ENCODE measurements at regions not wholly inside any gene's neighbourhood (a gene's known extent, or its start where the extent isn't known, plus 50 kb on each side); places are given as distances from the start of the nearest gene placed in this dataset.

GRCh38 chr5:99817796-99818195 is 717.4 kb upstream of the FAM174A start:
- Histone ChIP-seq H3K4me3 (ENCODE audit: low read depth, low read length) (no peak overlapping the region), H3K27ac (ENCODE audit: low read depth, low read length) (no peak overlapping the region), H3K9ac (ENCODE audit: low read depth, low read length) (no peak overlapping the region), H3K27me3 (ENCODE audit: control insufficient read depth, insufficient read depth, low read length) (no peaks in the 10 kb centered on the region), H3K36me3 (ENCODE audit: control insufficient read depth, insufficient read depth, low read length) (no peaks in the 10 kb centered on the region), H3K9me3 (ENCODE audit: control insufficient read depth, insufficient read depth, low read length) (no peaks in the 10 kb centered on the region), H3K4me1 (ENCODE audit: control insufficient read depth, insufficient read depth, low read length) (no peaks in the 10 kb centered on the region)

- Histone ChIP-seq H3K9ac (ENCODE audit: low read depth, low read length) (no peak overlapping the region), H3K27ac (ENCODE audit: low read depth, low read length) (no peak overlapping the region), H3K4me3 (ENCODE audit: low read depth, low read length) (no peak overlapping the region), H3K4me1 (ENCODE audit: control insufficient read depth, insufficient read depth, low read length) (no peaks in the 10 kb centered on the region), H3K36me3 (ENCODE audit: control insufficient read depth, insufficient read depth, low read length) (no peaks in the 10 kb centered on the region), H3K27me3 (ENCODE audit: control insufficient read depth, insufficient read depth, low read length) (no peaks in the 10 kb centered on the region), H3K9me3 (ENCODE audit: control insufficient read depth, insufficient read depth, low read length) (no peaks in the 10 kb centered on the region)
These were observed 720.7 kb upstream of the FAM174A start for GRCh38 chr5:99814321-99815063.

DNA sequence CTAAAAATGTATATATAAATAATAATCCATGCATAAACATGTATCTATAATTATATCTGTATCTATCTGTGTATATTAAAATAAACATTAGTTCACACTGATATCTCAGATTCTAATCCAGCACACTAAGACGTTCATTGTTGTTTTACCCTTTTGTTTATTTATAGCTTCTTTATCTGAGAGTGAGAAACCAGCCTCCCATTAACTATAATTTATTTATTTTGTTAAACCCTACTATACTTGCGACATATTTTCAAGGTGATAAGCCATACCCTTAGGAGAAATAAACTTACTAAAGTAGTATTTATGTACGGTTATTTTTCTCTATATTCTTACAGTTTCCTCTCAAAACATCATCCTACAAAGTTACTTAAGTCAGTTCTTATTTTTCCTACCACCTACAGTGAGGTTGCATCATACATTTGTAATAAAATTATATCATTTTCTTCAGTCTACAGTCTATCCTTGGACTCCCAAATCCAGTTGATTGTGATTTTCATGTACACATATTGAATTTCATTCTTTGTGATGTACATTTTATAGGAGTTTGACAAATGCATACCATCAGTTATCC is 726.4 kb upstream of the FAM174A start:
- no peak overlapping the region for H3K4me3 ChIP-seq (ENCODE audit: low read depth, low read length)
- H3K27ac ChIP-seq (ENCODE audit: low read depth, low read length), result no peak overlapping the region
- no peak overlapping the region for H3K9ac ChIP-seq (ENCODE audit: low read depth, low read length)
- H3K36me3 ChIP-seq (ENCODE audit: control insufficient read depth, insufficient read depth, low read length), result no peaks in the 10 kb centered on the region
- no peaks in the 10 kb centered on the region for H3K4me1 ChIP-seq (ENCODE audit: control insufficient read depth, insufficient read depth, low read length)
- H3K27me3 ChIP-seq (ENCODE audit: control insufficient read depth, insufficient read depth, low read length), result no peaks in the 10 kb centered on the region
- H3K9me3 ChIP-seq (ENCODE audit: control insufficient read depth, insufficient read depth, low read length), result no peaks in the 10 kb centered on the region

- Histone ChIP-seq H3K27me3 (ENCODE audit: control insufficient read depth, insufficient read depth, low read length) (no peaks in the 10 kb centered on the region), H3K9me3 (ENCODE audit: control insufficient read depth, insufficient read depth, low read length) (no peaks in the 10 kb centered on the region), H3K4me3 (ENCODE audit: low read depth, low read length) (no peak overlapping the region), H3K9ac (ENCODE audit: low read depth, low read length) (no peak overlapping the region), H3K36me3 (ENCODE audit: control insufficient read depth, insufficient read depth, low read length) (no peaks in the 10 kb centered on the region), H3K4me1 (ENCODE audit: control insufficient read depth, insufficient read depth, low read length) (no peaks in the 10 kb centered on the region), H3K27ac (ENCODE audit: low read depth, low read length) (no peak overlapping the region)
These were observed 727.8 kb upstream of the FAM174A start for GRCh38 chr5:99807346-99807745.

DNA sequence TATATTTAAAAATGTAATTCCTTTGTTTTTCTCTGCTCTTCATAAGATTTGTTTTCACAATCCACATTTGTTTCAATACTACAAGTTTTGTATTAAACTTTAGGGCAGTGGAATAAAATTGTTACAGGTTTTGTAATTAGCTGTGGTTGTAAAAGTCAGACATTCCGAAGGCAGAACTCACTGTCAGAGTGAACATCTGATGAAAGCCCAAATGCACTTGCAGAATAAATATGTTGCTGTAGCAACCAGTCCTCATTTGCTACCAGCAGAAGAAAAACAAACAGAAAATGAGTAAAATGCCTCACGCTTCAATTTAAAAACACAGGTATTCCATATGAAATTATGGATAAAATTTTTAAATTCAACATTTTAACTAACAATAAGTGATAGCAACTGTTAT is 740.1 kb upstream of the FAM174A start:
- Histone ChIP-seq H3K9me3 (ENCODE audit: control insufficient read depth, insufficient read depth, low read length) (no peaks in the 10 kb centered on the region), H3K27me3 (ENCODE audit: control insufficient read depth, insufficient read depth, low read length) (no peaks in the 10 kb centered on the region), H3K4me1 (ENCODE audit: control insufficient read depth, insufficient read depth, low read length) (no peaks in the 10 kb centered on the region), H3K36me3 (ENCODE audit: control insufficient read depth, insufficient read depth, low read length) (no peaks in the 10 kb centered on the region), H3K27ac (ENCODE audit: low read depth, low read length) (no peak overlapping the region), H3K9ac (ENCODE audit: low read depth, low read length) (no peak overlapping the region), H3K4me3 (ENCODE audit: low read depth, low read length) (no peak overlapping the region)

GRCh38 chr5:99788482-99788881 is 746.7 kb upstream of the FAM174A start:
- no peak overlapping the region for H3K27ac ChIP-seq (ENCODE audit: low read depth, low read length)
- H3K4me1 ChIP-seq (ENCODE audit: control insufficient read depth, insufficient read depth, low read length), result no peaks in the 10 kb centered on the region
- no peak overlapping the region for H3K9ac ChIP-seq (ENCODE audit: low read depth, low read length)
- H3K9me3 ChIP-seq (ENCODE audit: control insufficient read depth, insufficient read depth, low read length), result no peaks in the 10 kb centered on the region
- H3K36me3 ChIP-seq (ENCODE audit: control insufficient read depth, insufficient read depth, low read length), result no peaks in the 10 kb centered on the region
- H3K27me3 ChIP-seq (ENCODE audit: control insufficient read depth, insufficient read depth, low read length), result no peaks in the 10 kb centered on the region
- H3K4me3 ChIP-seq (ENCODE audit: low read depth, low read length), result no peak overlapping the region

- no peaks in the 10 kb centered on the region for H3K36me3 ChIP-seq (ENCODE audit: control insufficient read depth, insufficient read depth, low read length)
These were observed 760.0 kb upstream of the FAM174A start for GRCh38 chr5:99775189-99775588.

GRCh38 chr5:99773290-99773689 is 761.9 kb upstream of the FAM174A start:
- H3K4me3 ChIP-seq (ENCODE audit: low read depth, low read length), result no peak overlapping the region
- H3K9ac ChIP-seq (ENCODE audit: low read depth, low read length), result no peak overlapping the region
- H3K9me3 ChIP-seq (ENCODE audit: control insufficient read depth, insufficient read depth, low read length), result no peaks in the 10 kb centered on the region
- H3K27ac ChIP-seq (ENCODE audit: low read depth, low read length), result no peak overlapping the region
- no peaks in the 10 kb centered on the region for H3K36me3 ChIP-seq (ENCODE audit: control insufficient read depth, insufficient read depth, low read length)
- no peaks in the 10 kb centered on the region for H3K4me1 ChIP-seq (ENCODE audit: control insufficient read depth, insufficient read depth, low read length)
- H3K27me3 ChIP-seq (ENCODE audit: control insufficient read depth, insufficient read depth, low read length), result no peaks in the 10 kb centered on the region

More at GRCh38 chr5:99775189-99775588, 760.0 kb upstream of the FAM174A start:
- no peak overlapping the region for H3K27ac ChIP-seq (ENCODE audit: low read depth, low read length)
- H3K27me3 ChIP-seq (ENCODE audit: control insufficient read depth, insufficient read depth, low read length), result no peaks in the 10 kb centered on the region
- no peak overlapping the region for H3K4me3 ChIP-seq (ENCODE audit: low read depth, low read length)
- no peaks in the 10 kb centered on the region for H3K4me1 ChIP-seq (ENCODE audit: control insufficient read depth, insufficient read depth, low read length)
- H3K9me3 ChIP-seq (ENCODE audit: control insufficient read depth, insufficient read depth, low read length), result no peaks in the 10 kb centered on the region
- no peak overlapping the region for H3K9ac ChIP-seq (ENCODE audit: low read depth, low read length)

DNA sequence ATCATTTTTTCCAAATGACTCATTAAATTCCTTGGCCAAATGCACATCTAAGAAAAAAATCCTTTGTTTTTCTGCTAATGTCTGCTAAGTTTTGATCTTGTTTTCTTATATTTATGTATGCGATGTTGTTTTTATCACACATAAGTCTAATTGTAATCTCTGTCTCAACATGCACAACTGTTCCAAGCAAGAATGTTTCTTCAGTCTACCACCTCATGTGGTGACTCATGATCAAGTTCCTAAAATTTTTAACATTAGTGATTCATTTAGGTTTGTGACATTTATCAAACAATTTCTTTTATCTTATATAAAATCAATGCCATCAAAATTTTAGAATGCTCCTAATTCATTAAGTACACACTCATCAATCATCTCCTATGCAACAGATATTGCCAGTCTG is 763.9 kb upstream of the FAM174A start:
- H3K27me3 ChIP-seq (ENCODE audit: control insufficient read depth, insufficient read depth, low read length), result no peaks in the 10 kb centered on the region
- H3K4me3 ChIP-seq (ENCODE audit: low read depth, low read length), result no peak overlapping the region
- no peaks in the 10 kb centered on the region for H3K4me1 ChIP-seq (ENCODE audit: control insufficient read depth, insufficient read depth, low read length)
- H3K9me3 ChIP-seq (ENCODE audit: control insufficient read depth, insufficient read depth, low read length), result no peaks in the 10 kb centered on the region
- H3K36me3 ChIP-seq (ENCODE audit: control insufficient read depth, insufficient read depth, low read length), result no peaks in the 10 kb centered on the region
- H3K27ac ChIP-seq (ENCODE audit: low read depth, low read length), result no peak overlapping the region
- no peak overlapping the region for H3K9ac ChIP-seq (ENCODE audit: low read depth, low read length)

DNA sequence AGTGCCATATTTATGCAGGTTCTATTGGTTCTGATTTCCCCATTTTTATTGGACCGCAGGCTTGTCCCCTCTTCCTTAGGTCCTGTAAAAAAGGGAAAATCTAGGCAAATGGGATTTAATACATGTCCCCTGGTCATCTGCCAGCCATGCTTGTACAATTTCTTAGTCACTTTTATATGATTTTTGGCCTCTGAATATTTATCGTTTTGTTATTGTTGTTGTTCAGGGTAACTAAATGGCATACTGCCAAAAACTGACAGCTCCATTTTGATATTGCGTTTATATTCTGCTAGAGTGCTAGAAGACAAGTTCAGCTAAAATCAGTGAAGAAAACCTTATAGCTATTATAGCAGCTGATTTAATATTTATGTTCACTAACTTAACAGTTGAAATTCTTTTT is 770.2 kb upstream of the FAM174A start:
- no peaks in the 10 kb centered on the region for H3K36me3 ChIP-seq (ENCODE audit: control insufficient read depth, insufficient read depth, low read length)
- H3K4me3 ChIP-seq (ENCODE audit: low read depth, low read length), result no peak overlapping the region
- H3K9ac ChIP-seq (ENCODE audit: low read depth, low read length), result no peak overlapping the region
- H3K4me1 ChIP-seq (ENCODE audit: control insufficient read depth, insufficient read depth, low read length), result 0 out of 2 replicates have a peak, but pooled peaks cover 5% of the 10 kb centered on the region
- no peaks in the 10 kb centered on the region for H3K9me3 ChIP-seq (ENCODE audit: control insufficient read depth, insufficient read depth, low read length)
- H3K27me3 ChIP-seq (ENCODE audit: control insufficient read depth, insufficient read depth, low read length), result no peaks in the 10 kb centered on the region
- no peak overlapping the region for H3K27ac ChIP-seq (ENCODE audit: low read depth, low read length)

- H3K27ac ChIP-seq (ENCODE audit: low read depth, low read length), result no peak overlapping the region
- no peak overlapping the region for H3K9ac ChIP-seq (ENCODE audit: low read depth, low read length)
- H3K27me3 ChIP-seq (ENCODE audit: control insufficient read depth, insufficient read depth, low read length), result no peaks in the 10 kb centered on the region
- H3K9me3 ChIP-seq (ENCODE audit: control insufficient read depth, insufficient read depth, low read length), result no peaks in the 10 kb centered on the region
- H3K36me3 ChIP-seq (ENCODE audit: control insufficient read depth, insufficient read depth, low read length), result no peaks in the 10 kb centered on the region
- no peak overlapping the region for H3K4me3 ChIP-seq (ENCODE audit: low read depth, low read length)
- 0 out of 2 replicates have a peak, but pooled peaks cover 5% of the 10 kb centered on the region for H3K4me1 ChIP-seq (ENCODE audit: control insufficient read depth, insufficient read depth, low read length)
These were observed 772.0 kb upstream of the FAM174A start for GRCh38 chr5:99763021-99763774.

Measured in HUES48 (cell line).